ENCODE measurements at regions not wholly inside any gene's neighbourhood (a gene's known extent, or its start where the extent isn't known, plus 50 kb on each side); places are given as distances from the start of the nearest gene placed in this dataset.
"Not testable (repeated sequence)": the region's sequence is repeated elsewhere in the genome, so short reads cannot be mapped to it uniquely, and the experiment has no call there.

DNA sequence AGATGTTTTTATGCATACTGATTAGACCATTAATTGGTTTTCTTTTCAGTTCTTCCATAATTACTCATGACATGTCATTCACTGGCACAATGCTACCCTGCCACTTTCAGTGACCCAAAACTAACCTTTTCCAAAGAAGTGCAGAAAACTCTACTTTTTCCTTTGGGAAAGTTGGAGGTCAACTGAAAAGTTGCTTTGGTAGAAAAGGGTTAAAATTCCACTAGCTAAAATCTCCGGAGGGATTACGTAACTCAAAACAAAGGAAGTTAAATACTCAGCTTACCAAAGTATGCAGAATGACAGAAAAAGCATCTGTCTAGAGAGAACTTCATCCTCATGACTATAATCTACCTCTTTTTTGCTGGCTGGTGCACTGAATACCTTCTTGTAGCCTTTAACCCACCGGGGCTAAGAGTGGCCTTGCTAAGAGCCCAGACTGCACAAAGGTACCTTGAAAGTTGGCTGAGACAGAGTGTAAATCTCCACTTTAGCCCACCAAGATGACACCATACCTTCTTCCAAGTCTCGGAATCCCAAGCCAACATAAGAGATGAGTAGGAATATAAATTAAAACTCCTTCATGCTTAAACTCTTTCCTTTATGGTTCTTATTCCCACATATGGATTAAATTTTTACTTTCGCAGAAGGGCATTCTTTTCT is 1099.5 kb upstream of the INTU start:
- Histone ChIP-seq H3K9me3 (ENCODE audit: control insufficient read depth in 4 of 4, insufficient read depth in 3 of 4, low read length in 3 of 4) (peaks cover 0 to 2% (median 0%) of the 10 kb centered on the region in 4 donors), H3K36me3 (ENCODE audit: control insufficient read depth in 4 of 4, insufficient read depth in 4 of 4, low read length in 4 of 4) (no peaks in the 10 kb centered on the region), H3K4me3 (no peak overlapping the region), H3K4me1 (ENCODE audit: control insufficient read depth in 5 of 5, insufficient read depth in 5 of 5, low read length in 5 of 5) (no peaks in the 10 kb centered on the region), H3K27me3 (ENCODE audit: control insufficient read depth in 3 of 3, insufficient read depth in 3 of 3, low read length in 2 of 3) (no peaks in the 10 kb centered on the region), H3K9ac (ENCODE audit: insufficient read depth in 1 of 2, low read length in 2 of 2) (no peak overlapping the region), H3K27ac (ENCODE audit: low read depth in 1 of 2, low read length in 1 of 2) (no peak overlapping the region)
- TF ChIP-seq CTCF (IDR thresholded peaks at IDR 0.05; ENCODE audit: control extremely low read depth, extremely low read depth) = no peak
- peak in 2 of 3 donors; percentile 41 to 44 for DNase-seq
- WGBS, 2 donors = 51 to 56% methylated on average over 5 of the region's 5 CpGs
- ATAC-seq (ENCODE audit: insufficient read depth, low FRiP score) = no peak

DNA sequence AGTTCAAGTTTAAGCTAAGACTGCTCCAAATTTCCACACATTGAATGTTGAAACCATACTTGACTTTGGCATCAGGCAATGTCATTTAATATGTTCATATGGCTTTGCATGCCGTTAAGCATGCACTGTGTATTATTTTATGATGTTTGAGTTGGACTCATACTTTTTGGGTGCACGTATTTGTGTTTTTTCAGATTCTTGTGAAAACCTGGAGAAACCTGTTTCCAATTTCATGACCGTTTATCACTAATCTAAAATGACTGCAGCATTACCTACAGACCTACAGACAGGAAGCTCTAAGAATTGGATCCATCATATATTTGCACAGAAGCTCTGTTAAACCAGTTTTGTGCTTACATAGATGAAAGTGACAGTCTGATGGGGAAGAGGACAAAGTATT is 1093.0 kb upstream of the INTU start:
- Histone ChIP-seq H3K9ac (ENCODE audit: insufficient read depth in 1 of 2, low read length in 2 of 2) (no peak overlapping the region), H3K27ac (ENCODE audit: low read depth in 1 of 2, low read length in 1 of 2) (no peak overlapping the region), H3K4me3 (no peak overlapping the region), H3K36me3 (ENCODE audit: control insufficient read depth in 4 of 4, insufficient read depth in 4 of 4, low read length in 4 of 4) (no peaks in the 10 kb centered on the region), H3K9me3 (ENCODE audit: control insufficient read depth in 4 of 4, insufficient read depth in 3 of 4, low read length in 3 of 4) (peaks cover 0 to 2% (median 0%) of the 10 kb centered on the region in 4 donors), H3K4me1 (ENCODE audit: control insufficient read depth in 5 of 5, insufficient read depth in 5 of 5, low read length in 5 of 5) (peaks cover 0 to 6% (median 0%) of the 10 kb centered on the region in 5 donors), H3K27me3 (ENCODE audit: control insufficient read depth in 3 of 3, insufficient read depth in 3 of 3, low read length in 2 of 3) (no peaks in the 10 kb centered on the region)
- 83 to 86% methylated on average over 3 of the region's 3 CpGs for WGBS, 2 donors
- no peak for TF ChIP-seq CTCF (IDR thresholded peaks at IDR 0.05; ENCODE audit: control extremely low read depth, extremely low read depth)
- DNase-seq (no peak), ATAC-seq (ENCODE audit: insufficient read depth, low FRiP score) (no peak)

DNA sequence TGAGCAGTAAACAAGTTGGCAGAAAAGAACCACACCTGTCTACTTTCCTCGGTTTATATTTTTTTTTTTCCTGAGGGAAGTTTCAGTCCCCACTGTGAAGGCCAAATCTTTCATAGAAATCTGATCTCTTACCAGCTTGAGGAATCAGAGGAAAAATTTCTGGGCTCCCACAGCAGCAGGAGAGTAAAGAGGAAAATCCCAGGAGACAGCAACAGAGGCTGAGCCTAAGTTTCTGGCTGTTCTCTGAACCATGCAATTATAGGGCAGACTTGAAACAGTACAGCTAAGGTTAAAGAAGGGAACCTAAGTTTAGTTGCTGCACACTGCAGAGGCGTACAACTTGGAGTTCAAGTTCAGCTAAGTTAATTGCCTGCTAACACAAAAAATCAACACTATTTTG is 1090.9 kb upstream of the INTU start:
- Histone ChIP-seq H3K4me1 (ENCODE audit: control insufficient read depth in 5 of 5, insufficient read depth in 5 of 5, low read length in 5 of 5) (peaks cover 0 to 6% (median 0%) of the 10 kb centered on the region in 5 donors), H3K36me3 (ENCODE audit: control insufficient read depth in 4 of 4, insufficient read depth in 4 of 4, low read length in 4 of 4) (no peaks in the 10 kb centered on the region), H3K27ac (ENCODE audit: low read depth in 1 of 2, low read length in 1 of 2) (no peak overlapping the region), H3K4me3 (no peak overlapping the region), H3K27me3 (ENCODE audit: control insufficient read depth in 3 of 3, insufficient read depth in 3 of 3, low read length in 2 of 3) (no peaks in the 10 kb centered on the region), H3K9ac (ENCODE audit: insufficient read depth in 1 of 2, low read length in 2 of 2) (no peak overlapping the region), H3K9me3 (ENCODE audit: control insufficient read depth in 4 of 4, insufficient read depth in 3 of 4, low read length in 3 of 4) (no peaks in the 10 kb centered on the region)
- DNase-seq = no peak
- WGBS, 2 donors = 71 to 82% methylated on average over 2 of the region's 2 CpGs
- TF ChIP-seq CTCF (IDR thresholded peaks at IDR 0.05; ENCODE audit: control extremely low read depth, extremely low read depth) = no peak
- no peak for ATAC-seq (ENCODE audit: insufficient read depth, low FRiP score)

DNA sequence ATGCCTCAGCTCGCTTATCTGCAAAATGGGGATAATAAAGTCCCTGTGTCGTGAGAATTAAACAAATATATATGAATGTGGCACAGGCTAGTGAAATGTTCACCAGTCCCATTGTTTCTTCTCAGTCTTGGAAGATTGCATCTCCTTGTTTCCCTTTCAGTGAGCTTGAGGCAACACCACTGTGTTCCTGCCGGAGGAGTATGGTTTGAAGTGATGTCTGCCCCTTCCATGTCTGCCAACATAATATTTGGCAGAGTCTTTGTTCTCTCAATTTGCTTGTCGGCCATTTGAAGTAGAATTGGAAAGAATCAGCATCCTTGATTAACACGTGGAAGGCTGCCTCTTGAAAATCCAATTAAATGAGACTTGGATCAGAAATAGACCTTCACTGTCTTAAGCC is 1088.5 kb upstream of the INTU start:
- Histone ChIP-seq H3K27ac (ENCODE audit: low read depth in 1 of 2, low read length in 1 of 2) (no peak overlapping the region), H3K4me3 (no peak overlapping the region), H3K4me1 (ENCODE audit: control insufficient read depth in 5 of 5, insufficient read depth in 5 of 5, low read length in 5 of 5) (peaks cover 0 to 6% (median 0%) of the 10 kb centered on the region in 5 donors), H3K36me3 (ENCODE audit: control insufficient read depth in 4 of 4, insufficient read depth in 4 of 4, low read length in 4 of 4) (no peaks in the 10 kb centered on the region), H3K27me3 (ENCODE audit: control insufficient read depth in 3 of 3, insufficient read depth in 3 of 3, low read length in 2 of 3) (no peaks in the 10 kb centered on the region), H3K9ac (ENCODE audit: insufficient read depth in 1 of 2, low read length in 2 of 2) (no peak overlapping the region), H3K9me3 (ENCODE audit: control insufficient read depth in 4 of 4, insufficient read depth in 3 of 4, low read length in 3 of 4) (no peaks in the 10 kb centered on the region)
- no peak for ATAC-seq (ENCODE audit: insufficient read depth, low FRiP score)
- no peak for TF ChIP-seq CTCF (IDR thresholded peaks at IDR 0.05; ENCODE audit: control extremely low read depth, extremely low read depth)
- whole genome bisulfite sequencing, 2 donors = 64 to 67% methylated on average over 5 of the region's 5 CpGs
- DNase-seq = no peak

DNA sequence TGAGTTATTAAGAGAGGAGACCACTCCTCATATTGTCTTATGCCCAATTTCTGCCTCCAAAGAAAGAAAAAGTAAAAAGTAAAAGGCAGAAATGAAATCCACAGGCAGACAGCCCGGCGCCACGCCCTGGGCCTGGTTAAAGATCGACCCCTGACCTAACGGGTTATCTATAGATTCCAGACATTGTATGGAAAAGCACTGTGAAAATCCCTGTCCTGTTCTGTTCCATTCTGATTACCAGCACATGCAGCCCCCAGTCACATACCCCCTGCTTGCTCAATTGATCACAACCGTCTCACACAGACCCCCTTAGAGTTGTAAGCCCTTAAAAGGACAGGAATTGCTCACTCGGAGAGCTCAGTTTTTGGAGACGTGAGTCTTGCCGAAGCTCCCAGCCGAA is 1086.6 kb upstream of the INTU start:
- H3K36me3 ChIP-seq (ENCODE audit: control insufficient read depth in 4 of 4, insufficient read depth in 4 of 4, low read length in 4 of 4); ATAC-seq (ENCODE audit: insufficient read depth, low FRiP score); H3K27me3 ChIP-seq (ENCODE audit: control insufficient read depth in 3 of 3, insufficient read depth in 3 of 3, low read length in 2 of 3); H3K4me1 ChIP-seq (ENCODE audit: control insufficient read depth in 5 of 5, insufficient read depth in 5 of 5, low read length in 5 of 5); DNase-seq; H3K4me3 ChIP-seq; H3K9me3 ChIP-seq (ENCODE audit: control insufficient read depth in 4 of 4, insufficient read depth in 3 of 4, low read length in 3 of 4); H3K9ac ChIP-seq (ENCODE audit: insufficient read depth in 1 of 2, low read length in 2 of 2); H3K27ac ChIP-seq (ENCODE audit: low read depth in 1 of 2, low read length in 1 of 2): not testable (repeated sequence)
- WGBS, 2 donors = 95% methylated on average over 10 of the region's 10 CpGs

Data from lung (tissue), 11 donors.